Esophagus squamous epithelium (tissue), 5 donors: ENCODE measurements at regions not wholly inside any gene's neighbourhood (a gene's known extent, or its start where the extent isn't known, plus 50 kb on each side); places are given as distances from the start of the nearest gene placed in this dataset.

Experiments used
- DNase-seq: peaks from one replicate; lab custom pipeline; 2025; lab: John Stamatoyannopoulos, UW
- H3K27ac ChIP-seq, 4 donors: fragments of 200-600 bp; sonication (generic); one replicate each; pipeline ENCODE4 v1.5.1; 2016 to 2019; ENCODE audit warnings: mild to moderate bottlenecking in 1 of 4
- H3K27me3 ChIP-seq, 4 donors: fragments of 200-600 bp; sonication (generic); 1 replicate in 3 of 4; 2 replicates in 1 of 4; pipeline versions ENCODE4 v1.5.1 to v1.6.0; 2017 to 2021; ENCODE audit warnings: antibody characterized with exemption in 1 of 4
- H3K36me3 ChIP-seq, 3 donors: fragments of 200-600 bp; sonication (generic); one replicate each; pipeline ENCODE4 v1.5.1; 2016 to 2019
- H3K4me1 ChIP-seq, 3 donors: fragments of 200-600 bp; sonication (generic); one replicate each; pipeline ENCODE4 v1.5.1; 2017 to 2019
- H3K4me3 ChIP-seq, 4 donors: fragments of 200-600 bp; sonication (generic); 1 replicate in 3 of 4; 2 replicates in 1 of 4; pipeline ENCODE4 v1.5.1; 2016 to 2019; ENCODE audit warnings: mild to moderate bottlenecking in 2 of 4, moderate library complexity in 1 of 4
- H3K9me3 ChIP-seq, 3 donors: fragments of 200-600 bp; sonication (generic); one replicate each; pipeline ENCODE4 v1.5.1; 2016 to 2019
- CTCF ChIP-seq, 6 experiments: fragments of 450-650 bp in 4 of 6; fragments of 200-600 bp in 2 of 6; sonication (generic) in 2 of 6; IDR thresholded peaks; one replicate each; pipeline ENCODE4 v1.5.1; 2016 to 2019; ENCODE audit warnings: antibody characterized with exemption in 6 of 6, mild to moderate bottlenecking in 4 of 6, moderate library complexity in 4 of 6
- POLR2A ChIP-seq, 4 donors: fragments of 450-650 bp; IDR thresholded peaks; one replicate each; pipeline ENCODE4 v1.6.1; 2017; ENCODE audit warnings: antibody characterized with exemption in 4 of 4, mild to moderate bottlenecking in 4 of 4, moderate library complexity in 3 of 4
- WGBS, 2 donors: methylation state at CpG; one replicate each; pipeline ENCODE4 v1.1.5; 2018; 5-methylcytosine and 5-hydroxymethylcytosine counted together
- intact Hi-C: fragments of 100-400 bp; cut with DNase I; formaldehyde crosslinking; loops from one replicate; pipeline ENCODE4 v1.15.0; 2022
- donor health status: DM: yes; HTN: yes; CAD: no.

- Histone ChIP-seq H3K27me3 (no peaks in the 10 kb centered on the region), H3K9me3 (no peaks in the 10 kb centered on the region), H3K36me3 (no peaks in the 10 kb centered on the region), H3K4me3 (no peak overlapping the region), H3K27ac (no peak overlapping the region), H3K4me1 (no peaks in the 10 kb centered on the region)
- TF ChIP-seq POLR2A (IDR thresholded peaks at IDR 0.05): no peak
- TF ChIP-seq CTCF (IDR thresholded peaks at IDR 0.05): no peak
- WGBS, 2 donors: 33 to 43% methylated on average over 4 of the region's 4 CpGs
- no peak for DNase-seq
- intact Hi-C loops: no loop called here
These were observed 463.5 kb downstream of the NKX6-1 start for GRCh38 chr4:84035568-84035967.

- Histone ChIP-seq H3K9me3 (no peaks in the 10 kb centered on the region), H3K4me1 (no peaks in the 10 kb centered on the region), H3K36me3 (no peaks in the 10 kb centered on the region), H3K27me3 (no peaks in the 10 kb centered on the region), H3K27ac (no peak overlapping the region), H3K4me3 (no peak overlapping the region)
- no peak for TF ChIP-seq POLR2A (IDR thresholded peaks at IDR 0.05)
- no peak for TF ChIP-seq CTCF (IDR thresholded peaks at IDR 0.05)
- intact Hi-C loops: no loop called here
- DNase-seq: no peak
- 73 to 82% methylated on average over 2 of the region's 2 CpGs for WGBS, 2 donors
These were observed 466.7 kb downstream of the NKX6-1 start for GRCh38 chr4:84032372-84032771.

GRCh38 chr4:84031401-84031800 is 467.7 kb downstream of the NKX6-1 start:
- H3K27me3 ChIP-seq: no peaks in the 10 kb centered on the region
- H3K4me1 ChIP-seq: no peaks in the 10 kb centered on the region
- DNase-seq: no peak
- WGBS, 2 donors: 47 to 70% methylated on average over 4 of the region's 4 CpGs
- no peak for TF ChIP-seq CTCF (IDR thresholded peaks at IDR 0.05)
- no peak for TF ChIP-seq POLR2A (IDR thresholded peaks at IDR 0.05)
- no peaks in the 10 kb centered on the region for H3K36me3 ChIP-seq
- H3K4me3 ChIP-seq: no peak overlapping the region
- no peaks in the 10 kb centered on the region for H3K9me3 ChIP-seq
- intact Hi-C loops: no loop called here
- H3K27ac ChIP-seq: no peak overlapping the region

GRCh38 chr4:84028340-84028739 is 470.8 kb downstream of the NKX6-1 start:
- 61 to 63% methylated on average over 2 of the region's 2 CpGs for WGBS, 2 donors
- H3K9me3 ChIP-seq: no peaks in the 10 kb centered on the region
- no peaks in the 10 kb centered on the region for H3K36me3 ChIP-seq
- no peaks in the 10 kb centered on the region for H3K4me1 ChIP-seq
- no peaks in the 10 kb centered on the region for H3K27me3 ChIP-seq
- TF ChIP-seq POLR2A (IDR thresholded peaks at IDR 0.05): no peak
- TF ChIP-seq CTCF (IDR thresholded peaks at IDR 0.05): no peak
- H3K4me3 ChIP-seq: no peak overlapping the region
- intact Hi-C loops: no loop called here
- H3K27ac ChIP-seq: no peak overlapping the region
- DNase-seq: no peak

GRCh38 chr4:84024405-84024804 is 474.7 kb downstream of the NKX6-1 start:
- DNase-seq: no peak
- intact Hi-C loops: no loop called here
- Histone ChIP-seq H3K36me3 (no peaks in the 10 kb centered on the region), H3K4me1 (no peaks in the 10 kb centered on the region), H3K27ac (no peak overlapping the region), H3K9me3 (no peaks in the 10 kb centered on the region), H3K27me3 (no peaks in the 10 kb centered on the region), H3K4me3 (no peak overlapping the region)
- no peak for TF ChIP-seq POLR2A (IDR thresholded peaks at IDR 0.05)
- TF ChIP-seq CTCF (IDR thresholded peaks at IDR 0.05): no peak
- 29 to 47% methylated on average over 2 of the region's 2 CpGs for WGBS, 2 donors
